A673 (cell line): ENCODE measurements at regions not wholly inside any gene's neighbourhood (a gene's known extent, or its start where the extent isn't known, plus 50 kb on each side); places are given as distances from the start of the nearest gene placed in this dataset.
"Not testable (repeated sequence)": the region's sequence is repeated elsewhere in the genome, so short reads cannot be mapped to it uniquely, and the experiment has no call there.

Experiments
- BruUV-seq: library from RNA; stranded (reverse); fragments of 400-500 nt; replicated peaks from 2 replicates; lab custom pipeline; 2021; lab: Mats Ljungman, UMichigan
- CTCF ChIA-PET: fragments of 300-600 bp; sonication (Branson Sonifier 250); formaldehyde crosslinking; loops from one replicate; lab custom pipeline; 2022; ENCODE audit warnings: antibody characterized with exemption; lab: Charles Lee
- POLR2A ChIA-PET: fragments of 300-600 bp; sonication (Branson Sonifier 250); formaldehyde crosslinking; loops from one replicate; lab custom pipeline; 2022; ENCODE audit warnings: antibody characterized with exemption; ENCODE audit not compliant: low non-redundant PET; lab: Charles Lee
- DNase-seq: peaks from one replicate; pipeline ENCODE4 v3.0.0-alpha.2; 2015; ENCODE audit warnings: low spot score
- H3K27ac ChIP-seq: fragments of 200-600 bp; sonication (generic); 2 replicates; pipeline ENCODE4 v1.5.1; 2016; ENCODE audit warnings: mixed run types, low read depth, mild to moderate bottlenecking, mixed read lengths, antibody characterized with exemption, low read length; ENCODE audit not compliant: poor library complexity, severe bottlenecking
- H3K27me3 ChIP-seq: fragments of 200-600 bp; sonication (generic); replicated peaks from 2 replicates; pipeline ENCODE4 v1.6.1; 2017; ENCODE audit warnings: mixed run types, low read depth, mild to moderate bottlenecking, mixed read lengths, antibody characterized with exemption, low read length; ENCODE audit not compliant: insufficient read depth, poor library complexity
- H3K36me3 ChIP-seq: fragments of 200-600 bp; sonication (generic); 2 replicates; pipeline ENCODE4 v1.6.1; 2016; ENCODE audit warnings: mixed run types, mild to moderate bottlenecking, mixed read lengths, antibody characterized with exemption, low read length; ENCODE audit not compliant: insufficient read depth, poor library complexity, severe bottlenecking
- H3K4me1 ChIP-seq: fragments of 200-600 bp; sonication (generic); 2 replicates; pipeline ENCODE4 v1.6.1; 2017; ENCODE audit warnings: mixed run types, mild to moderate bottlenecking, mixed read lengths, antibody characterized with exemption, low read length; ENCODE audit not compliant: insufficient read depth, poor library complexity, severe bottlenecking
- H3K4me3 ChIP-seq: fragments of 200-600 bp; sonication (generic); 2 replicates; pipeline ENCODE4 v1.5.1; 2016; ENCODE audit warnings: low read depth, mixed run types, mild to moderate bottlenecking, mixed read lengths, low read length; ENCODE audit not compliant: poor library complexity, severe bottlenecking
- H3K9me3 ChIP-seq: fragments of 200-600 bp; sonication (generic); 2 replicates; pipeline ENCODE4 v1.6.1; 2016; ENCODE audit warnings: mixed run types, low read depth, mild to moderate bottlenecking, mixed read lengths, antibody characterized with exemption, low read length; ENCODE audit not compliant: poor library complexity, severe bottlenecking
- EZH2 ChIP-seq: fragments of 200-600 bp; sonication (generic); IDR thresholded peaks from 2 replicates; pipeline ENCODE4 v1.6.1; 2017; ENCODE audit warnings: borderline replicate concordance, low read depth, mild to moderate bottlenecking, mixed read lengths, antibody characterized with exemption, low read length; ENCODE audit not compliant: poor library complexity, severe bottlenecking
- intact Hi-C: fragments of 100-400 bp; cut with micrococcal nuclease; formaldehyde crosslinking; loops from one replicate; pipeline ENCODE4 v1.10.0; 2022; ENCODE audit not compliant: unreplicated experiment
- TF ChIP-seq, protein P1 (sequence below): fragments of 300-800, 200-600 bp; sonication (generic); conservative IDR thresholded peaks from 2 replicates; pipeline ENCODE4 v1.5.1; 2017; ENCODE audit warnings: low read depth, mild to moderate bottlenecking, antibody characterized with exemption, low read length, moderate library complexity, mixed read lengths

DNA sequence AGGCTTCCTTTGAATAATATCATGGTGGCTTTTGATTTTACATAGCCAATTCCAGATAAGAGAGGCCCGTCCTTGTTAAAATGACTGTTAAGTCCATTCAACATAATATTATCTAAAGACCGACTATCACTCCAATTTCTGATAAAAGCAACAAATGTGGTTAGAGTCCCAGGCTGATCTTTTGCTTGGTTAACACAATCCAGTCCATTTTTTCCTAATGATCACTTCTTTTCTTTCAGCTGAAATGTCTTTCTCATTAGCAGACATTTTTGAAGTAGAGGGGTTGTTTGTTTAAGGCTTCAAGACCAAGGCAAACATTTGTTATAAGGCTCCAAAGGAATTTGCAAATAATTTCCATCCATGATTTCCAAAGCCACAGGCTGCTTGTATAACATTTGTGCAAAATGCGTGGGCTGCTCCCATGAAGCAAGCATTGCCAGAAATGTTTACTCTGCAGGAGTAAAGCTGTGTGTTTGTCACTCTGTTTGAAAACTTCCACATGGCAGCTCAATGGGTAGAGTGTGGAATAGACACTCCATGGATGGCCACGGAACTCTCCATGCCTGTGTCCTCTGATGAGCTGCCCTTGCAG, 111.5 kb downstream of the PSMG1 start:
- no peak for DNase-seq
- intact Hi-C loops = no loop called here
- no peak for TF ChIP-seq EZH2
- TF ChIP-seq, protein P1, sequence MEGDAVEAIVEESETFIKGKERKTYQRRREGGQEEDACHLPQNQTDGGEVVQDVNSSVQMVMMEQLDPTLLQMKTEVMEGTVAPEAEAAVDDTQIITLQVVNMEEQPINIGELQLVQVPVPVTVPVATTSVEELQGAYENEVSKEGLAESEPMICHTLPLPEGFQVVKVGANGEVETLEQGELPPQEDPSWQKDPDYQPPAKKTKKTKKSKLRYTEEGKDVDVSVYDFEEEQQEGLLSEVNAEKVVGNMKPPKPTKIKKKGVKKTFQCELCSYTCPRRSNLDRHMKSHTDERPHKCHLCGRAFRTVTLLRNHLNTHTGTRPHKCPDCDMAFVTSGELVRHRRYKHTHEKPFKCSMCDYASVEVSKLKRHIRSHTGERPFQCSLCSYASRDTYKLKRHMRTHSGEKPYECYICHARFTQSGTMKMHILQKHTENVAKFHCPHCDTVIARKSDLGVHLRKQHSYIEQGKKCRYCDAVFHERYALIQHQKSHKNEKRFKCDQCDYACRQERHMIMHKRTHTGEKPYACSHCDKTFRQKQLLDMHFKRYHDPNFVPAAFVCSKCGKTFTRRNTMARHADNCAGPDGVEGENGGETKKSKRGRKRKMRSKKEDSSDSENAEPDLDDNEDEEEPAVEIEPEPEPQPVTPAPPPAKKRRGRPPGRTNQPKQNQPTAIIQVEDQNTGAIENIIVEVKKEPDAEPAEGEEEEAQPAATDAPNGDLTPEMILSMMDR = no peak
- BruUV-seq = no TSS peak
- Histone ChIP-seq H3K36me3 (no peaks in the 10 kb centered on the region), H3K27me3 (no peaks in the 10 kb centered on the region), H3K9me3 (no peaks in the 10 kb centered on the region), H3K4me3 (no peak overlapping the region), H3K27ac (no peak overlapping the region), H3K4me1 (no peaks in the 10 kb centered on the region)
- POLR2A ChIA-PET = no interaction called here
- CTCF ChIA-PET = no interaction called here

DNA sequence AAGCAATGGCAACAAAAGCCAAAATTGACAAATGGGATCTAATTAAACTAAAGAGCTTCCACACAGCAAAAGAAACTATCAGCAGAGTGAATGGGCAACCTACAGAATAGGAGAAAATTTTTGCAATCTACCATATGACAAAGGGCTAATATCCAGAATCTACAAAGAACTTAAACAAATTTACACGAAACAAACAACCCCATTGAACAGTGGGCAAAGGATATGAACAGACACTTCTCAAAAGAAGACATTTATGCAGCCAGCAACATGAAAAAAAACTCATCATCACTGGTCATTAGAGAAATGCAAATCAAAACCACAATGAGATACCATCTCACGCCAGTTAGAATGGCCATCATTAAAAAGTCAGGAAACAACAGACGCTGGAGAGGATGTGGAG, 113.4 kb downstream of the PSMG1 start:
- BruUV-seq, H3K27me3 ChIP-seq, H3K36me3 ChIP-seq, CTCF ChIA-PET, DNase-seq, intact Hi-C loops, POLR2A ChIA-PET, H3K4me3 ChIP-seq, H3K4me1 ChIP-seq, H3K27ac ChIP-seq, H3K9me3 ChIP-seq: not testable (repeated sequence)

DNA sequence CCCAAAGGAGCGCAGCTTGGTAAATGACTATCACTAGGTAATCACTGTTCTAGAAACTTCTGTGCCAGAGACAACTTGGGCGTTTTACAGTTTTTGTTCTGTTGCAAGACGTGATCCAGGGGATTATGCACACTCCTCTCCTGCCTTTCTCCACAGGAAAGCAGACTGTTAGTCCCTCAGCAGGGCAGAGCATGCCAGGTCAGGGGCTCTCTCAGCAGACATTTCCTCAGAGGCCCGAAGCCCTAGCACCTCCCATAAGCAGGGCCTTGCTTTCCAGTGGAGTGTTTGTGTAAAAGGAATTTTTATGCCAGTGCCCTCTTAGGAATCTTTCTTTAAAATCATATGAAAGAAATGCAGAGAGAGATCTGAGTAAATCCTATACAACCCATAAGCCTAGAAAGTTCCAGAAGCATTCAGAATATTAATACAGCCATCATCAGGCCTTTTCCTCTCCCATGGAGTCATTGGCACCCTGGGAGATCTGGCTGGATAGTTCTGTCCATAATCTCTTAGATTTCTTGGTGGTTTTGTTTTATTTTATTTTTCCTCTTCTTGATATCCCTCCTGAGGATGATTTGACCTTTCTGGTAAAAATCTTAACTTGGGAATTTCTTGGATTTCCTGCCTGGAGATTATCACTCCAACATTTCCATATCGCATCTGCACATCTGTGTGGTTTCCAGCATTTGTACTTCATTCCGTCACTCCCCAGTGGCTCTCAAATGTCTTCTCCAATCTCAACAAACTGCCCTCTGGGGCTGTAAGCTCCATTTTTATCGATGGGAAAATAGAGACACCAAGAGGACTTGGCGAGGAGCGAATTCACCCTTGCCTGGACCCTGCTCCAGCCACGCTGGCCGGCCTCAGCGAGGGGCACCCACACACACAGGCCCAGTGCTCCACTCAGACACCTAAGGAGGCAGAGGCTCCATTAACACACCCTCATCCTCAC, 116.1 kb downstream of the PSMG1 start:
- intact Hi-C loops = no loop called here
- no peaks in the 10 kb centered on the region for H3K27me3 ChIP-seq
- POLR2A ChIA-PET = no interaction called here
- no peak for DNase-seq
- H3K4me1 ChIP-seq = no peaks in the 10 kb centered on the region
- no peaks in the 10 kb centered on the region for H3K36me3 ChIP-seq
- H3K9me3 ChIP-seq = no peaks in the 10 kb centered on the region
- H3K4me3 ChIP-seq = no peak overlapping the region
- BruUV-seq = no TSS peak
- TF ChIP-seq, protein P1 = no peak
- no peak for TF ChIP-seq EZH2
- CTCF ChIA-PET = no interaction called here
- no peak overlapping the region for H3K27ac ChIP-seq
